ENCODE measurements at regions not wholly inside any gene's neighbourhood (a gene's known extent, or its start where the extent isn't known, plus 50 kb on each side); places are given as distances from the start of the nearest gene placed in this dataset.

- Histone ChIP-seq H3K9me3 (no peaks in the 10 kb centered on the region), H3K36me3 (no peaks in the 10 kb centered on the region), H3K4me3 (no peak overlapping the region), H3K27ac (replicated peaks in 1 of 4) (no peak overlapping the region), H3K4me1 (no peaks in the 10 kb centered on the region), H3K27me3 (no peaks in the 10 kb centered on the region)
- intact Hi-C loops (cut with DNase I): no loop called here
- WGBS: 65% methylated on average over 2 of the region's 2 CpGs
- DNase-seq (ENCODE audit: extremely low spot score): no peak
- no peak for TF ChIP-seq CTCF (IDR thresholded peaks at IDR 0.05)
- TF ChIP-seq POLR2AphosphoS5 (IDR thresholded peaks at IDR 0.05): no peak
- no peak for TF ChIP-seq EP300 (IDR thresholded peaks at IDR 0.05)
- TF ChIP-seq POLR2A (IDR thresholded peaks at IDR 0.05; ENCODE audit: low read depth): no peak
These were observed 144.9 kb downstream of the SCG2 start for GRCh38 chr2:223457301-223457700.

DNA sequence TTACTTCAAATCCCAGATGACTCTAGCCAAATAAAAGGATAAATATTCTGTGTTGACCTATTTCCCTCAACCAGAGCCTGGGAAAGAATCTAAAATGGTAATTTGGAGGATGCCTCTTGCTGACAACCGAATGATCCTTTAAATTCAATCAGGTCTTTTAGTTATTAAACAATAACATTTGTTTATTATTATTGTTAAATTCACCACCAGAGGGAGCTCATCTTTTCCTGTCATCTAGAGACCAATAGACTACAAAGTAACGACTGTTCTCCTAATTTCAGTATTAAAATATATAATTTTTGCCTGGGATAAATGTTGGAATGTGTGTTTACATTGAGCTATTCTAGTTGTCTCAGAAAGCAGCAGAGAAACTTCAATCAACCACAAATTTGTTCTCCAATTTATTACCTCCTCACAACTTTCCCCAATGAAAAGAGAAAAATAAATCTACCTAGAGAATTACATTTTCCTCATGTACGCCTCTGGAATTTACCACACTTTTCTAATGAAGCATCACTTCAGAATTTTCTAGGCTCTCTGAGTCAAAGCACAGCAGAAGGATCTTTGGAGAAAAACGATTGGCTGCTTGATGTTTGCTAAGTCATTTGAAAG is 142.7 kb downstream of the SCG2 start:
- Histone ChIP-seq H3K4me1 (no peaks in the 10 kb centered on the region), H3K27me3 (no peaks in the 10 kb centered on the region), H3K36me3 (no peaks in the 10 kb centered on the region), H3K4me3 (no peak overlapping the region), H3K27ac (replicated peaks in 1 of 4) (no peak overlapping the region), H3K9me3 (no peaks in the 10 kb centered on the region)
- intact Hi-C loops (cut with DNase I): no loop called here
- TF ChIP-seq CTCF (IDR thresholded peaks at IDR 0.05) (peak; percentile 9 to 40 (median 29)), POLR2A (IDR thresholded peaks at IDR 0.05; ENCODE audit: low read depth) (no peak), POLR2AphosphoS5 (IDR thresholded peaks at IDR 0.05) (no peak)
- no peak for DNase-seq (ENCODE audit: extremely low spot score)
- WGBS: 57% methylated on average over 4 of the region's 4 CpGs

DNA sequence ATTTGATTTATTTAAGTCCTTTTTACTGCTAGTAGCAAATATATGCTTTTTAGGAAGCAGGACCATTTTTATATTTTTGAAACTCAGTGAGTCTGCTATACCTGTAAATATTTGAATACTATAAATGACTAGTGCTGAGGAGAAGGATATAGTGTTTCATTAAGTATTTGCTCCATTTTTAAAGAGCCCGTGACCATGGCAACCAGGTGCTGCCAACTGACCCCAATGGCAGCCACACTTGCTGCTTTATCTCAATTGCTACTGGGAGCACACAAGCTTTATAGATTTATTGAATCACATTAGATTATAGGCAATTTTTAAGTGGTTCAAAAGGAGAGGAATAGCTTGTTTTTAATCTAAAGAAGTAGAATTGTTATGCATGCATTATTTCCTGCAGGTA is 142.0 kb downstream of the SCG2 start:
- intact Hi-C loops (cut with DNase I): no loop called here
- Histone ChIP-seq H3K4me1 (peaks cover 0 to 4% (median 0%) of the 10 kb centered on the region in 4 donors), H3K9me3 (no peaks in the 10 kb centered on the region)

DNA sequence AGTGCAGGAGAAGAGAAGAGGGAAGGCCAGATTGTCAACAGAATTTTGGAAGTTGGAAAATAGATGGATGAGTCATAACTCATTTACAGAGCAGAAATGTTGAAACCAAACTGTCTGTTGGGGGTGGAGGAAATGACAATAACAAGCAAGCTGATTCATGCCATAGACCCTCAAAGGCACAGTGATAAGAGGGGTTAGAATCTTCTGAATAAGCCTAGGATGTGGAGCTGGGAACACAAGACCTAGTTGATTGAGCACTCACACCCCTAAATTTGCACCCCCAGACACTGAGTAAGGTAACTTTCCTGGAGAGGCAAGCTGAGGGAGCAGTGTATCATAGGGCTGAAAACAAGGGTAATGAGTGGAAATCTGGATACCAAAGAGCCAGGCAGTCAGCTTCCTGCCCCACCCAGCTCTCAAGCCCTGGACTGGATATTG is 141.4 kb downstream of the SCG2 start:
- H3K36me3 ChIP-seq: no peaks in the 10 kb centered on the region
- DNase-seq (ENCODE audit: extremely low spot score): no peak
- TF ChIP-seq EP300 (IDR thresholded peaks at IDR 0.05) (no peak), CTCF (IDR thresholded peaks at IDR 0.05) (no peak), POLR2A (IDR thresholded peaks at IDR 0.05; ENCODE audit: low read depth) (no peak), POLR2AphosphoS5 (IDR thresholded peaks at IDR 0.05) (no peak)
- H3K27ac ChIP-seq (replicated peaks in 1 of 4): no peak overlapping the region
- no peak overlapping the region for H3K4me3 ChIP-seq
- intact Hi-C loops (cut with DNase I): no loop called here
- peaks cover 0 to 9% (median 2%) of the 10 kb centered on the region in 4 donors for H3K4me1 ChIP-seq
- no peaks in the 10 kb centered on the region for H3K9me3 ChIP-seq
- no peaks in the 10 kb centered on the region for H3K27me3 ChIP-seq

More for the DNA sequence above, 142.0 kb downstream of the SCG2 start:
- DNase-seq (ENCODE audit: extremely low spot score): no peak
- TF ChIP-seq POLR2A (IDR thresholded peaks at IDR 0.05; ENCODE audit: low read depth): no peak
- no peak for TF ChIP-seq CTCF (IDR thresholded peaks at IDR 0.05)
- no peak for TF ChIP-seq EP300 (IDR thresholded peaks at IDR 0.05)
- TF ChIP-seq POLR2AphosphoS5 (IDR thresholded peaks at IDR 0.05): no peak
- H3K36me3 ChIP-seq: no peaks in the 10 kb centered on the region
- H3K27me3 ChIP-seq: no peaks in the 10 kb centered on the region
- H3K27ac ChIP-seq (replicated peaks in 1 of 4): no peak overlapping the region
- no peak overlapping the region for H3K4me3 ChIP-seq
- WGBS: 90% methylated on average over 1 of the region's 1 CpG

- no peaks in the 10 kb centered on the region for H3K36me3 ChIP-seq
- no peaks in the 10 kb centered on the region for H3K27me3 ChIP-seq
- H3K27ac ChIP-seq (replicated peaks in 1 of 4): no peak overlapping the region
- DNase-seq (ENCODE audit: extremely low spot score): no peak
- H3K4me3 ChIP-seq: no peak overlapping the region
- intact Hi-C loops (cut with DNase I): no loop called here
- TF ChIP-seq EP300 (IDR thresholded peaks at IDR 0.05): no peak
- no peak for TF ChIP-seq POLR2AphosphoS5 (IDR thresholded peaks at IDR 0.05)
- TF ChIP-seq POLR2A (IDR thresholded peaks at IDR 0.05; ENCODE audit: low read depth): no peak
- TF ChIP-seq CTCF (IDR thresholded peaks at IDR 0.05): no peak
- H3K4me1 ChIP-seq: peaks cover 0 to 18% (median 5%) of the 10 kb centered on the region in 4 donors
- WGBS: 89% methylated on average over 2 of the region's 2 CpGs
- no peaks in the 10 kb centered on the region for H3K9me3 ChIP-seq
These were observed 138.1 kb downstream of the SCG2 start for GRCh38 chr2:223464071-223464470.
